HEK293 (cell line): ENCODE measurements at regions not wholly inside any gene's neighbourhood (a gene's known extent, or its start where the extent isn't known, plus 50 kb on each side); places are given as distances from the start of the nearest gene placed in this dataset.

Experiments used
- GLIS2 ChIP-seq: fragments of 450-650 bp; formaldehyde crosslinking; IDR thresholded peaks from 2 replicates; pipeline ENCODE4 v1.5.1; 2016; ENCODE audit warnings: missing biosample characterization, missing genetic modification characterization
- WT1 ChIP-seq: fragments of 450-650 bp; formaldehyde crosslinking; IDR thresholded peaks from 2 replicates; pipeline ENCODE4 v1.5.1; 2016; ENCODE audit warnings: missing biosample characterization, missing genetic modification characterization
- ZNF114 ChIP-seq: fragments of 450-650 bp; formaldehyde crosslinking; IDR thresholded peaks from 2 replicates; pipeline ENCODE4 v1.5.0; 2017; ENCODE audit warnings: missing biosample characterization, missing genetic modification characterization

DNA sequence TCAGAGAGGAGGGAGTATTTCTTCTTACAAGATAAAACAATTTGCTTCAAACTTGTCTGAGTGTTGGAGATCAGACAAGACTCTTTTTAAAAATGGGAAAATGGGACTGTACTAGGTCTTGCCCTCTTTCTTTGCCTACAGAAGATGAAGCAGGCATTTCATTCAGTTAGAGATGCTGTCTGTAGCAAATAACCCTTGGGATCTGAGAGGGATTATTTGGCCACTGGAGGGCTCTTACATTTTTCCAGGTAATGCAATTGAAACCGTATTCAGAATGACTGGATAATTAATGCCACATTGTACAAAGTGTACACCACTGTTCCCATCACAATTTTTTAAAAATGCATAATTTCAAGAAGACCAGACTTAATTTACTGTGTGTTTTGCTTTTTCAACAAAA is 258.5 kb upstream of the KIRREL3 start:
- TF ChIP-seq GLIS2 (tag by site-specific recombination) (no peak), WT1 (no peak), ZNF114 (tag by site-specific recombination) (no peak)
